Heart right ventricle (tissue), 16 donors: ENCODE measurements at regions not wholly inside any gene's neighbourhood (a gene's known extent, or its start where the extent isn't known, plus 50 kb on each side); places are given as distances from the start of the nearest gene placed in this dataset.

Experiments
- ATAC-seq, 8 donors: fragments of 200-7000 bp; cut with Tn5 transposase; one replicate each; pipeline ENCODE4 v1.9.1; 2020; ENCODE audit warnings: mild to moderate bottlenecking in 8 of 8, moderate library complexity in 8 of 8, moderate number of reproducible peaks in 1 of 8
- DNase-seq, 2 donors: peaks; one replicate each; pipeline ENCODE4 v3.0.0-alpha.2; 2020
- H3K27ac ChIP-seq, 10 donors: fragments of 200-600 bp; sonication (generic) in 2 of 10; one replicate each; pipeline versions ENCODE4 v1.5.0 to v1.8.0; 2020 to 2022; ENCODE audit warnings: mild to moderate bottlenecking in 3 of 10
- H3K27me3 ChIP-seq, 7 donors: fragments of 200-600 bp; one replicate each; pipeline ENCODE4 v1.8.0; 2021 to 2022; ENCODE audit warnings: mild to moderate bottlenecking in 2 of 7
- H3K36me3 ChIP-seq, 9 donors: fragments of 200-600 bp; sonication (generic) in 1 of 9; one replicate each; pipeline versions ENCODE4 v1.5.0 to v1.8.0; 2020 to 2022; ENCODE audit warnings: mild to moderate bottlenecking in 2 of 9
- H3K4me1 ChIP-seq, 9 donors: fragments of 200-600 bp; sonication (generic) in 1 of 9; one replicate each; pipeline versions ENCODE4 v1.5.0 to v1.8.0; 2020 to 2022; ENCODE audit warnings: mild to moderate bottlenecking in 4 of 9
- H3K4me3 ChIP-seq, 10 donors: fragments of 200-600 bp; sonication (generic) in 2 of 10; one replicate each; pipeline versions ENCODE4 v1.5.0 to v1.8.0; 2020 to 2022; ENCODE audit warnings: mild to moderate bottlenecking in 7 of 10, moderate library complexity in 2 of 10
- H3K9me3 ChIP-seq, 11 donors: fragments of 200-600 bp in 10 of 11; sonication (generic) in 2 of 11; one replicate each; pipeline versions ENCODE4 v1.5.0 to v1.8.0; 2013 to 2022; ENCODE audit warnings: mild to moderate bottlenecking in 2 of 11, control low read depth in 1 of 11, moderate library complexity in 1 of 11
- WGBS, 2 donors: extraction: QIAGEN DNeasy Blood & Tissue Kit; methylation state at CpG; one replicate each; pipeline ENCODE4 v1.1.7; 2013; ENCODE audit warnings: inconsistent platforms in 1 of 2; 5-methylcytosine and 5-hydroxymethylcytosine counted together
- intact Hi-C, 10 donors: fragments of 100-400 bp; cut with DNase I; formaldehyde crosslinking; loops; one replicate each; pipeline versions ENCODE4 v1.11.1 to v1.14.2; 2022
- TF ChIP-seq, protein P1 (sequence below), 9 donors: fragments of 200-600 bp; sonication (generic) in 2 of 9; IDR thresholded peaks; one replicate each; pipeline versions ENCODE4 v1.5.0 to v1.8.0; 2021 to 2022; ENCODE audit warnings: antibody characterized with exemption in 9 of 9, mild to moderate bottlenecking in 5 of 9, moderate library complexity in 1 of 9
- donor health status: Arrhythmogenic right ventricular cardiomyopathy.
- donor health status: ischemic (EF 13 %, LVEDD 7.1; RV severe dilation, severe dysfunction).
- donor health status: healthy with polysubstance abuse.
- donor health status: DM: no; HTN: yes; CAD: no.
- donor health status: DM: no; HTN: no; CAD: no.
- donor health status: ischemic (EF 25% LVEDD 6.9; RV normal size, moderate dysfunction).
- donor health status: ischemic (EF 25% LVEDD 5.7; RV mildly dilated, moderate dysfunction).
- donor health status: healthy.
- donor health status: DM: yes; HTN: yes; CAD: no.
- donor health status: Ischemic cardiomyopathy.
- donor health status: ischemic (EF 35%, LVEDD 5.7; RV mildly dilated, moderate dysfunction).
- donor health status: nonischemic (EF 11% LVEDD 7.7; RV severe dilation, severe dysfunction).
- donor health status: DM: yes; HTN: yes; CAD: no.
- donor health status: PGD.
- donor health status: ischemic (EF 29% LVEDD 5.4; RV normal size, mild dysfunction).
- donor health status: nonischemic (EF 23%, LVEDD 6.1; RV moderate dilation, normal function).

DNA sequence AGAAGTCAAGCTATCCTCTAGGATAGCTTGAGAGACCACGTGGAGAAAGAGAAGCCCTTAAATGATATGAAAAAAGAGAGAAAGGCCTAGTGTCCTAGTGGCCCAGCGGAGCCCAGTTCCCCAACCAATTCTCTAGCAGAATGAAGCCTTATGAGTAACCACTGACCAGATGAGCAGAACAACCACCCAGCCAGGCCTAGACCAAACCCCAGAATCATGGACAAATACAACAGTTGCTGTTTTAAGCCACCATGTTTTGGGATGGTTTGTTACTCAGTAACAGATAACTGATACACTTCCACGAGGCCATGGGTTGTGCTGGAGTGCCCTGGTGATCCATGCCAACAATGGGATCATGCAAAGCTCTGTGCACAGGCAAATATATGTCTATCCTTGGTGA is 377.1 kb downstream of the SOX9 start:
- Histone ChIP-seq H3K4me3 (no peak overlapping the region), H3K27ac (no peak overlapping the region), H3K36me3 (no peaks in the 10 kb centered on the region), H3K27me3 (peaks cover 0 to 18% (median 7%) of the 10 kb centered on the region in 7 donors), H3K9me3 (no peaks in the 10 kb centered on the region), H3K4me1 (peaks cover 0 to 3% (median 0%) of the 10 kb centered on the region in 9 donors)
- ATAC-seq (no peak), DNase-seq (no peak)
- WGBS, 2 donors, result 90 to 92% methylated on average over 3 of the region's 3 CpGs
- intact Hi-C loops, result no loop called here
- TF ChIP-seq, protein P1, sequence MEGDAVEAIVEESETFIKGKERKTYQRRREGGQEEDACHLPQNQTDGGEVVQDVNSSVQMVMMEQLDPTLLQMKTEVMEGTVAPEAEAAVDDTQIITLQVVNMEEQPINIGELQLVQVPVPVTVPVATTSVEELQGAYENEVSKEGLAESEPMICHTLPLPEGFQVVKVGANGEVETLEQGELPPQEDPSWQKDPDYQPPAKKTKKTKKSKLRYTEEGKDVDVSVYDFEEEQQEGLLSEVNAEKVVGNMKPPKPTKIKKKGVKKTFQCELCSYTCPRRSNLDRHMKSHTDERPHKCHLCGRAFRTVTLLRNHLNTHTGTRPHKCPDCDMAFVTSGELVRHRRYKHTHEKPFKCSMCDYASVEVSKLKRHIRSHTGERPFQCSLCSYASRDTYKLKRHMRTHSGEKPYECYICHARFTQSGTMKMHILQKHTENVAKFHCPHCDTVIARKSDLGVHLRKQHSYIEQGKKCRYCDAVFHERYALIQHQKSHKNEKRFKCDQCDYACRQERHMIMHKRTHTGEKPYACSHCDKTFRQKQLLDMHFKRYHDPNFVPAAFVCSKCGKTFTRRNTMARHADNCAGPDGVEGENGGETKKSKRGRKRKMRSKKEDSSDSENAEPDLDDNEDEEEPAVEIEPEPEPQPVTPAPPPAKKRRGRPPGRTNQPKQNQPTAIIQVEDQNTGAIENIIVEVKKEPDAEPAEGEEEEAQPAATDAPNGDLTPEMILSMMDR (IDR thresholded peaks at IDR 0.05), result no peak

DNA sequence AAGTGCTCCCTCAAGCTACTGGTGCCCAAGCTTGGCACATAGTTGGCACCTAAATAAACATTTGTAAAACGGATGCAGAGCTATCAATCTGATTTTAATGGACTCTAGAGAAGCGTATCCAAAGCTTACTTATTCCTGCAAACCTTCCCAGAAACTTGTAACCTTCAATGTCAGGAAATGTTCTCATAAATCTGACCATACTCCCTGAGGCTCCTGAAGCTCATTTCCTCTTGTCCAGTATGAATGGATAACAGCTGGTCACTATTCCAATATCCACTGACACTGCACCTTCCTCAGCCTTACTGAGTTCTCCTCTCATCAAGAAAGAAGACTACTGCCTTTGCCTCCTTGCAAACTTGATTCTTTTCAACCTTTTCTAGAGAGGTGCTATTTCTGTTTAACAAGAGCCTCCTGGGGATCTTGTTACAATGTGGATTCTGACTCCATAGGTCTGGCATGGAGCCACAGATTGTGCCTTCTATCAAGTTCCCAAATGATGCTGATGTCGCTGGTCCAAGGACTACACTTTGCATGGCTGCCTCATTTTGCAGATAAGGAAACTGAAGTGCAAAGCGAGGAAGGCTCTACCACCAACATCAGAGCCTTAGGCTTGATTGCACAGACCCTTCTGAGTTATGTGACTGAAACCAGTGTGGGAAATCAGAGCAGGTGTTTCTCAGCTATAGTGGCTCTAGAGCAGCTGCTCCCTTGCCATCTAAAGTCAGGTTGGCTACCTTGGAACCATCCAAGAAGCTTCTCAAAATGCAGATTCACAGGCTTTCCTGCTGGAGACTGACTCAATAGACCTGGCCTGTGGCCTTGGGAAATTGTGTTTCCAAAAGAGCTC is 377.8 kb downstream of the SOX9 start:
- DNase-seq (no peak), ATAC-seq (no peak)
- Histone ChIP-seq H3K9me3 (no peaks in the 10 kb centered on the region), H3K27me3 (peaks cover 0 to 18% (median 7%) of the 10 kb centered on the region in 7 donors), H3K27ac (no peak overlapping the region), H3K36me3 (no peaks in the 10 kb centered on the region), H3K4me3 (no peak overlapping the region), H3K4me1 (peaks cover 0 to 6% (median 0%) of the 10 kb centered on the region in 9 donors)
- intact Hi-C loops, result no loop called here
- 47 to 62% methylated on average over 4 of the region's 4 CpGs for WGBS, 2 donors
- TF ChIP-seq, protein P1 (IDR thresholded peaks at IDR 0.05), result no peak

DNA sequence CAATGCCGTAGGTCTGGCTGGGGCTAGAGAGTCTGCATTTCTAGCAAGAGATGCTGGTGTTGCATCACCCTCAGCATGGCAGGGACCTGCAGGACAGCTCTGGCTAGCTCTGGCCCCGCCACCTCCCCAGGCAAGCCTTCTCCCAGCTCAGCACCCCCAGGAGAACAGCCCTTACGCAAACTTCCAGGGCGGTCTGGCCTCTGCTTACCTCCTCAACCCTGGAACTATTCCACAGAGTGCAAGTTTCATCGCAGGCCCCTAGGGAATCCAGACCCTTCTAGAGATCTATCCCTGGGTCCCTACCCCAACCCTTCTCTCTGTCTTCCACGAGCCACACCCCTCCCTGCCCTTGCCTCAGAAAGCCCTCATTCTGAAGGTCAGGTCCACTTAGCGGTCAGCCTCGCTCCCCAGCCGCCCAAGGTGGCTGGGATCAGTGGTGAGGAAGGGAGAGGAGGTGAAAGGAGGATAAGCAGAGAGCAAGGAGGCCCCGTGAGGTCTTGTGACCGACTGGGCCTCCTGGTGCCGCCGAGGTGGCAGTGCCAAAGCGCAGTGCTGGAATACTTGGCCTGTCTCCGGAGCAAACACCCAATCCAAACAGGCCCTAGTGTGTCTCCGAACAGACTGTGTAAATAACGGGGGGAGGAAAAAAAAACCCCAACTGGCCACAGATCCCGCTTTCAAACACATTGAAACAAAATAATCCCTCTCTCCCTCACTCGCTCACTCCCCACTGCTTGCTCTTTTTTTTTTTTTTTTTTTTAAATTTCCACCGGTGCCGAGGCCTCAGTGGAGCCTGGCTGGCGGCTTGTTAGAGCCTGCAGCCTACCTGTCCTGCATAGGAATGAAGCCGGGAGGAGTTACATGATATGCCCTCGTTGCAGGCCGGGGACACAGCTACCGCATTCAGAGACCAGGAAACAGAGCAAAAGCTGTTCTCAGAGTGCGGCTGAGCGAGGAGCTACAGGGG is 380.9 kb downstream of the SOX9 start:
- H3K9me3 ChIP-seq, result no peaks in the 10 kb centered on the region
- intact Hi-C loops, result no loop called here
- H3K27me3 ChIP-seq, result peaks cover 0 to 16% (median 9%) of the 10 kb centered on the region in 7 donors
- no peak overlapping the region for H3K27ac ChIP-seq
- H3K36me3 ChIP-seq, result no peaks in the 10 kb centered on the region
- whole genome bisulfite sequencing, 2 donors, result 72 to 73% methylated on average over 28 of the region's 28 CpGs
- ATAC-seq (peak in 1 of 8 donors; percentile 24), DNase-seq (no peak)
- TF ChIP-seq, protein P1 (IDR thresholded peaks at IDR 0.05), result no peak
- no peak overlapping the region for H3K4me3 ChIP-seq
- peaks cover 0 to 6% (median 0%) of the 10 kb centered on the region in 9 donors for H3K4me1 ChIP-seq
